Small intestine (tissue), 7 donors: ENCODE measurements at regions not wholly inside any gene's neighbourhood (a gene's known extent, or its start where the extent isn't known, plus 50 kb on each side); places are given as distances from the start of the nearest gene placed in this dataset.

Experiments
- DNase-seq, 2 donors: peaks; one replicate each; pipeline versions ENCODE4 v3.0.0 to v3.0.0-alpha.2; 2013
- FAIRE-seq: peaks from 2 replicates; lab custom pipeline; 2012; peaks lifted over from hg19 to GRCh38; lab: Jason Lieb, UNC
- H3K27ac ChIP-seq, 3 donors: one replicate each; pipeline ENCODE4 v1.5.1; 2013; ENCODE audit warnings: low read length in 2 of 3, mild to moderate bottlenecking in 2 of 3, control low read depth in 1 of 3, inconsistent platforms in 1 of 3, low read depth in 1 of 3, moderate library complexity in 1 of 3
- H3K27me3 ChIP-seq, 3 donors: one replicate each; pipeline ENCODE4 v1.6.1; 2013; ENCODE audit warnings: low read length in 3 of 3, inconsistent platforms in 1 of 3; ENCODE audit not compliant: control insufficient read depth in 3 of 3, insufficient read depth in 3 of 3
- H3K36me3 ChIP-seq, 3 donors: one replicate each; pipeline ENCODE4 v1.6.1; 2013; ENCODE audit warnings: low read length in 3 of 3, inconsistent platforms in 1 of 3, low read depth in 1 of 3, mild to moderate bottlenecking in 1 of 3, moderate library complexity in 1 of 3; ENCODE audit not compliant: control insufficient read depth in 3 of 3, insufficient read depth in 2 of 3
- H3K4me1 ChIP-seq, 3 donors: one replicate each; pipeline ENCODE4 v1.6.1; 2013; ENCODE audit warnings: low read length in 2 of 3, inconsistent platforms in 1 of 3, low read depth in 1 of 3, mild to moderate bottlenecking in 1 of 3, moderate library complexity in 1 of 3; ENCODE audit not compliant: control insufficient read depth in 3 of 3, insufficient read depth in 2 of 3
- H3K4me3 ChIP-seq, 3 donors: one replicate each; pipeline ENCODE4 v1.5.1; 2013; ENCODE audit warnings: low read length in 3 of 3, control low read depth in 1 of 3, inconsistent platforms in 1 of 3, low read depth in 1 of 3, mild to moderate bottlenecking in 1 of 3, moderate library complexity in 1 of 3
- H3K9me3 ChIP-seq, 2 donors: one replicate each; pipeline ENCODE4 v1.6.1; 2013; ENCODE audit warnings: low read depth in 1 of 2, low read length in 1 of 2; ENCODE audit not compliant: control insufficient read depth in 2 of 2, insufficient read depth in 1 of 2
- WGBS, 3 donors: extraction: QIAGEN DNeasy Blood & Tissue Kit; methylation state at CpG; one replicate each; pipeline ENCODE4 v1.1.7; 2013; 5-methylcytosine and 5-hydroxymethylcytosine counted together
- donor health status: healthy with polysubstance abuse.
- donor health status: control.
- donor health status: control.
- donor health status: Bipolar disorder and iron deficiency.
- donor health status: healthy.

- H3K9me3 ChIP-seq = no peaks in the 10 kb centered on the region
- no peaks in the 10 kb centered on the region for H3K4me1 ChIP-seq
- no peaks in the 10 kb centered on the region for H3K36me3 ChIP-seq
- H3K4me3 ChIP-seq = no peak overlapping the region
- H3K27ac ChIP-seq = no peak overlapping the region
- no peak for FAIRE-seq
- WGBS, 3 donors = 72 to 79% (median 77%) methylated on average over 6 of the region's 6 CpGs
- no peak for DNase-seq
- no peaks in the 10 kb centered on the region for H3K27me3 ChIP-seq
These were observed 260.3 kb upstream of the TENM3 start for GRCh38 chr4:181982856-181983255.

- 82 to 91% (median 88%) methylated on average over 4 of the region's 4 CpGs for WGBS, 3 donors
- no peak for FAIRE-seq
- no peaks in the 10 kb centered on the region for H3K9me3 ChIP-seq
These were observed 255.8 kb upstream of the TENM3 start for GRCh38 chr4:181987392-181987791.

DNA sequence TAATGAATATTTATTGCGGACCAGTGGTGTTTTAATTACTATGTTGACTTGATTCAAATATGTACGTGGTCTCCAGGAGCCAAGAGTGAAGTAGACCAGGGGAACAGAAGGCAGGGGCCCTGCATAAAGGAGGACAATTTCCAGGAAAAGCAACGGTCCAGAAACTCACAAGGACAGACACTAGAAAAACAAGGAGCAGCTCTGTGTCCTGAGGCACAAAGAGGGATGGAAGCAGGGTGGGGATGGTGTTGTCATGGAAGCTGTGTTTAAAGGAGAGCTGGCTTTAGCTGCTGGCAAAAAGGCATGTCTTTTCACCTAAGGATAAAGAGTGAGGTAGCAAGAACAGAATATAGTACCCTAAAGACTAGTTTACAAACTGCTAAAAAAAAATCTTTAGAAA lies 254.1 kb upstream of the TENM3 start:
- Histone ChIP-seq H3K36me3 (no peaks in the 10 kb centered on the region), H3K27ac (no peak overlapping the region), H3K4me3 (no peak overlapping the region), H3K9me3 (no peaks in the 10 kb centered on the region), H3K4me1 (no peaks in the 10 kb centered on the region), H3K27me3 (no peaks in the 10 kb centered on the region)
- WGBS, 3 donors = 54 to 69% (median 64%) methylated on average over 3 of the region's 3 CpGs
- DNase-seq = no peak
- FAIRE-seq = no peak

More at GRCh38 chr4:181987392-181987791, 255.8 kb upstream of the TENM3 start:
- H3K4me1 ChIP-seq = no peaks in the 10 kb centered on the region
- no peak overlapping the region for H3K4me3 ChIP-seq
- no peak overlapping the region for H3K27ac ChIP-seq
- H3K27me3 ChIP-seq = no peaks in the 10 kb centered on the region
- H3K36me3 ChIP-seq = no peaks in the 10 kb centered on the region
- no peak for DNase-seq

DNA sequence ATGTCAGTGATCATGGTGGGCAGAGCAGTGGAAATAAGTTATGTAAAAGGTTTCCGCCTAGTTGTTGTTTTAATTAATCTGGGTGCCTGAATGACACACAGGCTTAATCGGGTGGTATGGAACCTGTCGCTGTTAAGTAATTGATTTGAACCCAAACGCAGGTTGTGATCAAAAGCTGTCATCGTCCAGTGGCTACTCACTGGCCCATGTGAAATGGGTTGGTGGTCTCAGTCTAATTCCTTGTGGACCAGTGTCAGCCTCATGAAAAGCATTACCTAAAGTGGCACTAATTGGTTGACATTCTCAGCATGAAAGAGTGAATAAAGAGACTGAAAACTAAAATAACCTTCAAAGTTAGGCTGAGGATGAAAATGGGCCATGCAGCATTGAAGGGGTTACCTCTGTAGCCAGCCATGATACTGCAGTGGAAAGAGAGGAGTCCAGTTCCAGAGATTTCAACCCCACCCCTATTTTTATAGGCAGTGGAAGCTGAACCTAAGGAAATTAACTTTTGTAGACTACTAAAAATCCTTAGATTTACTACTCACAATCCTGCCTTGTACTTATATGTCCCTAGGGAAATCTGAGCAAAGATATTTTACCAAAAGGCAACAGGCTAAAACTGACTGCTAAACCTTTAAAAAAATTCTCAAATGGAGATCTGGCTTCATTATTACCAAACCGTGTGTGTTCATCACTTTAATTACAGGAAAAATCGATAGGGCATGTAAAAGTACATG lies 251.7 kb upstream of the TENM3 start:
- Histone ChIP-seq H3K9me3 (no peaks in the 10 kb centered on the region), H3K36me3 (no peaks in the 10 kb centered on the region), H3K4me1 (no peaks in the 10 kb centered on the region), H3K27me3 (no peaks in the 10 kb centered on the region), H3K4me3 (no peak overlapping the region), H3K27ac (no peak overlapping the region)
- WGBS, 3 donors = 81 to 87% (median 83%) methylated on average over 7 of the region's 7 CpGs
- DNase-seq = no peak
- FAIRE-seq = no peak

GRCh38 chr4:181998398-181999295 lies 244.6 kb upstream of the TENM3 start:
- Histone ChIP-seq H3K36me3 (no peaks in the 10 kb centered on the region), H3K9me3 (no peaks in the 10 kb centered on the region), H3K4me3 (no peak overlapping the region), H3K27me3 (no peaks in the 10 kb centered on the region), H3K4me1 (no peaks in the 10 kb centered on the region), H3K27ac (no peak overlapping the region)
- no peak for FAIRE-seq
- DNase-seq = no peak
- 76 to 78% (median 77%) methylated on average over 5 of the region's 5 CpGs for WGBS, 3 donors

DNA sequence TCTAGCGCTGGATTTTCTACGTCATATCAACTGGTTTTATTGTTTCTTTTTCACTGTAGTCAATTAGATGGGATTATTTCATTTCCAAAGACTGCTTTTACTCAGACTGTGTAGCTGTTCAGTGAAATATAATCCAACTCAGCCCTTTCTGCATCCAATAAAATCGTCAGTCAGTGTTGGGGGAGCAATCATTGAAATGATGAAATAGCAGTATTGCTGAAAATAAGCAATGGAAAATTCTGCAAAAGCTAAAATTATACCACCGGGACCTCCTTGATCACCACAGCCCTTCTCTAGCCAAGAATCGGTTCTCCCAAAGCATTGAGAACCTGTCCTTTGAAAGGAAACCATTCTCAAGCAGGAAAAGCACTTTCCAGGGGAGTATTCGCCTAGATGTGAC lies 243.1 kb upstream of the TENM3 start:
- H3K27me3 ChIP-seq = no peaks in the 10 kb centered on the region
- no peak overlapping the region for H3K4me3 ChIP-seq
- no peak for DNase-seq
- FAIRE-seq = no peak
- no peaks in the 10 kb centered on the region for H3K9me3 ChIP-seq
- WGBS, 3 donors = 82 to 85% (median 83%) methylated on average over 6 of the region's 6 CpGs
- H3K27ac ChIP-seq = no peak overlapping the region
- H3K4me1 ChIP-seq = no peaks in the 10 kb centered on the region
- no peaks in the 10 kb centered on the region for H3K36me3 ChIP-seq

DNA sequence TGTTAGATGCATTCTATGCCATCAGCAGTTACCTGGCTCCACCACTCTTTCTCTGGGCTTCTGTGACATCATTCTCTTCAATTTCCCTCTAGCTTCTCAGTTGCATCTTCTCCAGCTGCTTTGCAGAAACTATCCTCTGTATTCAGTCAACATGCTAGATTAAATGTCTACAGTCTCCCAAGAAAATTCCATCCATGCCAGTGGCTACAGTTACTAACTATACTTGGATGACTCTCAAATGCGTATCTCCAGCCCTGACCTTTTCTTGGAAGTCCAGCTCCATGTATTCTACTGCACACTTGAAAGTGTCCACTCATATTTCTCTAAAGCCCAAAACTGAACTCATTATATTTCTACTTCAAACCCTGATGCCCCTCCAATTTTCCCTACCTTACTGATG lies 232.3 kb upstream of the TENM3 start:
- FAIRE-seq = no peak
- WGBS, 3 donors = 78 to 100% (median 87%) methylated on average over 1 of the region's 1 CpG
- H3K4me1 ChIP-seq = no peaks in the 10 kb centered on the region
- H3K27ac ChIP-seq = no peak overlapping the region
- no peaks in the 10 kb centered on the region for H3K9me3 ChIP-seq
- DNase-seq = no peak
- no peaks in the 10 kb centered on the region for H3K27me3 ChIP-seq
- H3K4me3 ChIP-seq = no peak overlapping the region
- H3K36me3 ChIP-seq = no peaks in the 10 kb centered on the region

GRCh38 chr4:182014164-182014563 lies 229.0 kb upstream of the TENM3 start:
- no peaks in the 10 kb centered on the region for H3K36me3 ChIP-seq
- no peaks in the 10 kb centered on the region for H3K4me1 ChIP-seq
- H3K27ac ChIP-seq = no peak overlapping the region
- no peak overlapping the region for H3K4me3 ChIP-seq
- no peaks in the 10 kb centered on the region for H3K9me3 ChIP-seq
- H3K27me3 ChIP-seq = no peaks in the 10 kb centered on the region
- FAIRE-seq (no peak), DNase-seq (no peak)
- 67 to 76% (median 75%) methylated on average over 5 of the region's 5 CpGs for WGBS, 3 donors
